ENCODE measurements at regions not wholly inside any gene's neighbourhood (a gene's known extent, or its start where the extent isn't known, plus 50 kb on each side); places are given as distances from the start of the nearest gene placed in this dataset.

DNA sequence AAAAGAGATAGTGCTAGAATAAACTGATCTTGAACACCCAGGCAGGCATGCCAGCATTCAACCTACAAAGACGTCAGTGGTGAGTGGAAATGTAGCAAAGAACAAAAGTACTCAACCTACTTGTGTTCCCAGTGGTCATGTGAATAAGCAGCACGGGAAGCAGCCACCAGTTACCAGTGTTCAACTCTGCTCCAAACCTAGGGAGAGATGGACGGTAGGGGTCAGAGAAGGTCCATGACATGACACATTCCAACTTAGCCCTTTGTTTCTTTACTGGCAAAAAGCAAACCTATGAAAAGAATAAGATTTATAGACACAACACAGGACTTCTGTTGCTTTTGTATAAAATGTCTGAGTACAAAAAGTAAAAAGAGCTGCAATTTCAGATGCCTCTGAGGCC, 511.4 kb downstream of the XPNPEP1 start:
- TF ChIP-seq, protein P1, sequence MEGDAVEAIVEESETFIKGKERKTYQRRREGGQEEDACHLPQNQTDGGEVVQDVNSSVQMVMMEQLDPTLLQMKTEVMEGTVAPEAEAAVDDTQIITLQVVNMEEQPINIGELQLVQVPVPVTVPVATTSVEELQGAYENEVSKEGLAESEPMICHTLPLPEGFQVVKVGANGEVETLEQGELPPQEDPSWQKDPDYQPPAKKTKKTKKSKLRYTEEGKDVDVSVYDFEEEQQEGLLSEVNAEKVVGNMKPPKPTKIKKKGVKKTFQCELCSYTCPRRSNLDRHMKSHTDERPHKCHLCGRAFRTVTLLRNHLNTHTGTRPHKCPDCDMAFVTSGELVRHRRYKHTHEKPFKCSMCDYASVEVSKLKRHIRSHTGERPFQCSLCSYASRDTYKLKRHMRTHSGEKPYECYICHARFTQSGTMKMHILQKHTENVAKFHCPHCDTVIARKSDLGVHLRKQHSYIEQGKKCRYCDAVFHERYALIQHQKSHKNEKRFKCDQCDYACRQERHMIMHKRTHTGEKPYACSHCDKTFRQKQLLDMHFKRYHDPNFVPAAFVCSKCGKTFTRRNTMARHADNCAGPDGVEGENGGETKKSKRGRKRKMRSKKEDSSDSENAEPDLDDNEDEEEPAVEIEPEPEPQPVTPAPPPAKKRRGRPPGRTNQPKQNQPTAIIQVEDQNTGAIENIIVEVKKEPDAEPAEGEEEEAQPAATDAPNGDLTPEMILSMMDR (IDR thresholded peaks at IDR 0.05) = peak; percentile 43; the same call in 1 of the 2 replicates

GRCh38 chr10:109405338-109405737, 518.0 kb downstream of the XPNPEP1 start:
- TF ChIP-seq, protein P1 (IDR thresholded peaks at IDR 0.05) = no peak

GRCh38 chr10:109403551-109403950, 519.8 kb downstream of the XPNPEP1 start:
- TF ChIP-seq, protein P1 (IDR thresholded peaks at IDR 0.05) = no peak

- TF ChIP-seq, protein P1 (IDR thresholded peaks at IDR 0.05) = no peak
Observed at GRCh38 chr10:109393425-109393824, 529.9 kb downstream of the XPNPEP1 start.

DNA sequence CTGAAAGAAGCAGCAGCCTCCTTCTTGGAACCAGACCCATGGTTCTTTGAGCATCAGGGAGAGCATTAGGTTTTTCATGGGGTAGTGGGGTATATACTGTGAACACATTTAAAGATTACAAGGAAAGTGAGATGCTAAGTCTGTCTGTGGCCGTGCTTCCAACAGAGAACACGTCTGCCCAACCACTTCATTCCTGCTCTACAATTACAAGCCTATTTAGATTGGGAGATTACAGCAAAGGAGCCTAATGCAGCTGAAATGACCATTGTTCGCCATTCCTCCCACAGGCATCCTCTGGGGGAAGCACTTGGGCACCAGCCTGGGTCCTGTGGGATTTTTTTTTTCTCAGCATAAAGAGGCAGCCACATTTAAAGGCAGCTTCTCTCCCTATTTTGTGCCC, 536.4 kb downstream of the XPNPEP1 start:
- TF ChIP-seq, protein P1 (IDR thresholded peaks at IDR 0.05) = no peak

- TF ChIP-seq, protein P1 (IDR thresholded peaks at IDR 0.05) = no peak
Observed at GRCh38 chr10:109386101-109386500, 537.2 kb downstream of the XPNPEP1 start.

- TF ChIP-seq, protein P1 (IDR thresholded peaks at IDR 0.05) = no peak
Observed at GRCh38 chr10:109379186-109379585, 544.1 kb downstream of the XPNPEP1 start.

GRCh38 chr10:109374215-109374614, 549.1 kb downstream of the XPNPEP1 start:
- TF ChIP-seq, protein P1 (IDR thresholded peaks at IDR 0.05) = no peak
